ENCODE measurements at regions not wholly inside any gene's neighbourhood (a gene's known extent, or its start where the extent isn't known, plus 50 kb on each side); places are given as distances from the start of the nearest gene placed in this dataset.

DNA sequence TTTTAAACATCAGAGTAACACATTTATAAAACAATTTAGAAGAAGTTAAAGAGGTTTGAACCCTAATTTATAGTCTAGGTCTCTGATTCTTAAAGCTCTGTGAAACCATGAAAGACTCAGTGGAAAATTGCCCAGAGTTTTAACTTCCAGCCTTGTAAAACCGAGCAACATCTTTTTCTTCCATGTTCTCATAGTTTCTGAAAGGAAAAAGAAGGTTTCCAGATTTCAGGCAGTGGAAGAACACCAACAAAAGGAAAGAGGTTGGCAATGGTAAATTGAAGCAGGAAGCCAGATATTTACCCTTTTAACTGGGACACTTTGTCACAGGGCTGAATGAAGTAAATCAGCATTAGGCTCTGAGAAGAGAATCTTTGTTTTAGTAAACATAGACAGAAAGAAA is 1999.3 kb downstream of the MAT2B start:
- Mint-ChIP-seq H3K9me3 (peaks cover 8% of the 10 kb centered on the region), H3K36me3 (no peaks in the 10 kb centered on the region), H3K27me3 (no peaks in the 10 kb centered on the region), H3K27ac (no peak overlapping the region), H3K4me1 (no peaks in the 10 kb centered on the region), H3K4me3 (no peak overlapping the region)
- ATAC-seq: no peak

DNA sequence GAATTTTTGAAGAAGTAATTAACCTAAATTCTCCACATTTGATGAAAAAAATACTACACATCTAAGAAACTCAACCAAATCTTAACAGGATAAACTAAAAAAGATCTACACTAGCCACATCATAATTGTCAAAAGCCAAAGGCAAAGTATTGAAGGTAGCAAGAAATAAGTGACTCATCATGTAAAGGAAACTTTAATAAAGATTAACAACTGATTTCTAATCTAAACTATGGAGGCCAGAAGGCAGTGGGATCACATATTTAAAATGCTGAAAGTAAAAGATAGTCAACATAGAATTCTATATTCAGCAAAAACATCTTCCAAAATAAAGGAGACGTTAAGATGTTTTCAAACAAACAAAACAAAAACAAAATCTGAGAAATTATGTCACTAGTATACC is 2002.9 kb downstream of the MAT2B start:
- no peaks in the 10 kb centered on the region for H3K4me1 Mint-ChIP-seq
- H3K36me3 Mint-ChIP-seq: no peaks in the 10 kb centered on the region
- no peaks in the 10 kb centered on the region for H3K27me3 Mint-ChIP-seq
- H3K27ac Mint-ChIP-seq: no peak overlapping the region
- no peak overlapping the region for H3K4me3 Mint-ChIP-seq
- no peak for ATAC-seq
- peaks cover 8% of the 10 kb centered on the region for H3K9me3 Mint-ChIP-seq

DNA sequence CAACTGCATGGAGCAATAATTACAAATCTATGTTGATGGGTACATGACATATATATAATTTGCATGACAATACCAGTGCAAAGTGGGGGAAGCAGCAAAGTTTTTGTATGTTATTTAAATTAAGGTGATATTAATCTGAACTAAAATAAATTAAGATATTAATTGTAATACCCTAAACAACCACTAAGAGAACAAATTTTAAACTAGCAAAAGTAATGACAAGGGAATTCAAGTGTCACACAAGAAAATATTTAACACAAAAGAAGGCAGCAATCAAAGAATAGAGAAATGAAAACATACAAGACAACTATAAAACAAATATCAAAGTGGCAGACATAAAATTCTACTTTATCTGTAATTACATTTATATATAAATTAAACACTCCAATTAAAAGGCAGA is 2003.4 kb downstream of the MAT2B start:
- Mint-ChIP-seq H3K27me3 (no peaks in the 10 kb centered on the region), H3K36me3 (no peaks in the 10 kb centered on the region), H3K9me3 (peaks cover 8% of the 10 kb centered on the region), H3K4me1 (no peaks in the 10 kb centered on the region), H3K4me3 (no peak overlapping the region), H3K27ac (no peak overlapping the region)
- ATAC-seq: no peak

DNA sequence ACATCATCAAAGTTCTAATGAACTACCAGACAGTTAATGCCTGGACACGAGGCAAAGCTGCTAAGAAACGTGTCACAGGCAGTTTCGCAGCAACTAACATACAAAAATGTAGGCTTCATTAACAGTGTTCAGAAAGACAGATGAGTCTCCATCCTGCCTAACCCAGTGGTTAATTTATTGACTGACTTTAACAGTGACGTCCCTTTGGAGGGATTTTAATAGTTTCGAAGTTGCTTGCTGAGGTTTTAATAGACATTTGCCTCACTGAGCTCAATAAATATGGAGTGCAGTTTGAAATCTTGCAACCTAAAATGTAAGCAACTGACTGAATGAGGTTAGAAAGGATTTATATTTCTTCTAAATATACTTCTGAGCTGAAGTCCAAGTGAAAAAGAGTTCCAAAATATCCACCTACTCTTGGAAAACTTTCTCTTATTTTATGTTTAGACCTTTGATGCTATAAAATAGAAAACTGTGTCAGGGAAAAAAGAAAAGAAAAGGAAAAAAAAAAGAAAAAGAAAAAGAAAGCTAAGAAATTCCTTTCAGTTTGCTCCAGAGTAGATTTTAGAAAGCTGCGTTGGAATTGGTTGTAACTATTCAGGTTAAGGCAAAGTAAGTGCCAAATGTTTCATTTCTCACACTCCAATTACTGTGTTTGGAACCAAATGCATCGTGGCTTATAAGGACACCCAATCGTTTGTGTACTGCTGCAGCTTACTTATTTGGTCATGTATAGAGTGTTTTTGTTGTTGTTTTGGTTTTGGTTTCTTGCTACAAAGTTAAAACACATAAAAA is 2016.6 kb downstream of the MAT2B start:
- no peaks in the 10 kb centered on the region for H3K27me3 Mint-ChIP-seq
- H3K9me3 Mint-ChIP-seq: no peaks in the 10 kb centered on the region
- H3K36me3 Mint-ChIP-seq: no peaks in the 10 kb centered on the region
- H3K27ac Mint-ChIP-seq: no peak overlapping the region
- H3K4me3 Mint-ChIP-seq: no peak overlapping the region
- no peaks in the 10 kb centered on the region for H3K4me1 Mint-ChIP-seq
- no peak for ATAC-seq

DNA sequence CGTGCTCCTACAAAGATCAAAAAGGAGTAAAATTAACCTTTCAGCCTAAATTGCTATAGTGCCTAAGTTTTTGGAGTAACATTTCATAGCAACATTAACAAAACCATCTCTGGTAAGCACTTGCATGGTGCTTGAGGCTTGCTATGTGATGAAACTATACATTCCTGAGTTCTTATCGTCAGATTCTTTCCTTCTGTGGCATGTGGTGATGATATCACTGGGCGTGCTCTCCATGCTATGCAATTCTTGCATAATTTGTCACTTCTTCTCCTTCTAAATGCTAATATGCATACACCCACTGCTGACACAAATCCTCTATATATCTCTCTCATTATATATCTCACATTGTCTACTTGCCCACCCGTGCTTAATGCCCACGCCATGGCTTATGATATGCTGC is 2019.9 kb downstream of the MAT2B start:
- Mint-ChIP-seq H3K9me3 (peaks cover 5% of the 10 kb centered on the region), H3K36me3 (no peaks in the 10 kb centered on the region), H3K27ac (no peak overlapping the region)

DNA sequence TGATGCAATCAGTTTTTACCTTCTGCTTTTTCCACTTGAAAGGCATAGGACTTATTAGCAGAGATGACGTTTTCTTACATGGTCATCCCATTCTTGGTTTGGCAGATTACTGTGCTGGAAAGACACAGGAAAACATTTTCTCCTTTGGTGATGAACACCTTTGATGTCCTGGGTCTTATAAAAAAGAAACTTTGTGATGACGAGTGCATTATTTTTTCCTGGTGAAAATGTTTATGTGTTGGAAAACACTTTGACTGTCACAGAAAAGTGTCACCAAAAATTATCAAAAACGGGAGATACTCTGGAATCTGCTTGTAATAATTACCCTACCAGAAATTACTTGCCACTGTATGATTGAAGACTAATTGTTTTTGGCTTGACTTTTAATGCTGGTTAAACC is 2020.9 kb downstream of the MAT2B start:
- Mint-ChIP-seq H3K4me1 (no peaks in the 10 kb centered on the region), H3K27me3 (no peaks in the 10 kb centered on the region), H3K9me3 (peaks cover 6% of the 10 kb centered on the region), H3K27ac (no peak overlapping the region), H3K4me3 (no peak overlapping the region), H3K36me3 (no peaks in the 10 kb centered on the region)
- ATAC-seq: no peak

More for the DNA sequence above, 2019.9 kb downstream of the MAT2B start:
- H3K27me3 Mint-ChIP-seq: no peaks in the 10 kb centered on the region
- ATAC-seq: no peak
- H3K4me1 Mint-ChIP-seq: no peaks in the 10 kb centered on the region
- no peak overlapping the region for H3K4me3 Mint-ChIP-seq

DNA sequence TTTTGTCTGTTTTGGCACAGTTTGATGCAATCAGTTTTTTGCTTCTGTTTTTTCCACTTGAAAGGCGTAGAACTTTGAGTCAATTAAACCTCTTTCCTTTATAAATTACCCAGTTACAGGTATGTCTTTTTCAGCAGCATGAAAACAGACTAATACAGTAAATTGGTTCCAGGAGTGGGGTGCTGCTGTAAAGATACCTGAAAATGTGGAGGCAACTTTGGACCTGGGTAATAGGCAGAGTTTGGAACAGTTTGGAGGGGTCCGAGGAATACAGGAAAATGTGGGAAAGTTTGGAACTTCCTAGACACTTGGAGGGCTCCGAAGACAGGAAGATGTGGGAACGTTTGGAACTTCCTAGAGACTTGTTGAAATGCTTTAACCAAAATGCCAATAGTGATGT is 2022.2 kb downstream of the MAT2B start:
- Mint-ChIP-seq H3K36me3 (no peaks in the 10 kb centered on the region), H3K4me1 (no peaks in the 10 kb centered on the region), H3K9me3 (peaks cover 9% of the 10 kb centered on the region), H3K27ac (no peak overlapping the region), H3K4me3 (no peak overlapping the region), H3K27me3 (no peaks in the 10 kb centered on the region)
- no peak for ATAC-seq

DNA sequence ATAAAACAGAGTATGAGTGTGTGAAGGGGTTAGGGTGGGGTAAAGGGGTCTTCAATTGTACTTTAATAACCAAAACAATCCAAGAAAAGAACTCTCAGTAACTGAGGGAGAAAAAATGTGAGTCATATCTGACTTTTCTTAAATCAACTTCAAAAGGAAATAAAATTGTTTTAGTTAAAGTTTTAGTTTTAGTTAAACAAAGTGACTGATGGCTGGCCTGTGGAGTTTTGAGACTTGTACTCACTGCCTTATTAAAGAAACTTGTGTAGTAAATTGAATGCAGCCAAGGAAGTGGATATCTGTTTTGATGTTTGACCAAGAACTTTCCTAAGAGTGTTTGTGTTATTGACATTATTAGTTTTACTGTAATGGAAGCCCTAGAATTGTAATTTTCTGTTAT is 2032.6 kb downstream of the MAT2B start:
- Mint-ChIP-seq H3K4me1 (no peaks in the 10 kb centered on the region), H3K9me3 (no peaks in the 10 kb centered on the region), H3K27ac (no peak overlapping the region), H3K27me3 (no peaks in the 10 kb centered on the region), H3K4me3 (no peak overlapping the region), H3K36me3 (no peaks in the 10 kb centered on the region)
- no peak for ATAC-seq

DNA sequence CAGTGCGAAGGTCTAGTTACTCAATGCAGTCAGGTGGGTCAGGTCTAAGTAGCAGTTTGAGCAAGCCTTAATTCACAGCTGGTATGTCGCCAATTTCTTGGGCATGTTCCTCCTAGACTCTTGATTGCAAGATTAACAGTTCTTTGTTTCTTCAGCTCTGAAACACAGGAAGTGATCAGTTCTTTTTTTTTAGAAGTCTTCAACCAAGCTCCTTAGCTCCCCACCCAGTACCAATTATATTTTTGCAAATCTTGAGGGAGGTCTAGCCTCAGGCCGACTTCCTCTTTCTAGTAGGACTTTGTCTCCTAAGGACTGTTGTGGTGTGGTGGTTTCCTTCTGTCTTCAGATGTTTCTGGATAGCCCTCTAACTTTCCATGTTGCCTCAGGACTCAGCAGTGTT is 2054.2 kb downstream of the MAT2B start:
- no peak overlapping the region for H3K4me3 Mint-ChIP-seq
- H3K4me1 Mint-ChIP-seq: no peaks in the 10 kb centered on the region
- H3K36me3 Mint-ChIP-seq: no peaks in the 10 kb centered on the region
- no peak overlapping the region for H3K27ac Mint-ChIP-seq
- no peaks in the 10 kb centered on the region for H3K9me3 Mint-ChIP-seq
- no peaks in the 10 kb centered on the region for H3K27me3 Mint-ChIP-seq
- no peak for ATAC-seq

DNA sequence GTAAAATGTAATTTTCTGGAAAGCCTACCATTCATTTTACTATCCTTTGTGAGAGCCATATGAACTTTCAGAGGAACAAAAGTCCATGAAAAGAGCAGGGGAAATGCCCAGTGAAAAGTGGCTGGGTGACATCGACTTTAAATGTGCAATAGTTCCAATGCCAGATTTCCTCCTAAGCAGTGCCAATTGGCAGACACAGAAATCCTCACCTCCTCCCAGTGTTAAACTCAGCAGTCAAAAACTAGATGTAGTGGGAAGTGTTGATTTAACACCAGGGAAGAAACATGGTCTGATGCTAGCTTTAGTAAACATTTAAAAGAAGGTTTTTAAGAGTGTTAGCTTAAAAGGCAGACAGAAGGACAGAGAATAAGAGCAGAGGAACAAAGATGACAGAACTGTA is 2055.2 kb downstream of the MAT2B start:
- Mint-ChIP-seq H3K27ac (no peak overlapping the region), H3K4me1 (no peaks in the 10 kb centered on the region), H3K9me3 (no peaks in the 10 kb centered on the region), H3K4me3 (no peak overlapping the region), H3K27me3 (no peaks in the 10 kb centered on the region), H3K36me3 (no peaks in the 10 kb centered on the region)
- no peak for ATAC-seq

DNA sequence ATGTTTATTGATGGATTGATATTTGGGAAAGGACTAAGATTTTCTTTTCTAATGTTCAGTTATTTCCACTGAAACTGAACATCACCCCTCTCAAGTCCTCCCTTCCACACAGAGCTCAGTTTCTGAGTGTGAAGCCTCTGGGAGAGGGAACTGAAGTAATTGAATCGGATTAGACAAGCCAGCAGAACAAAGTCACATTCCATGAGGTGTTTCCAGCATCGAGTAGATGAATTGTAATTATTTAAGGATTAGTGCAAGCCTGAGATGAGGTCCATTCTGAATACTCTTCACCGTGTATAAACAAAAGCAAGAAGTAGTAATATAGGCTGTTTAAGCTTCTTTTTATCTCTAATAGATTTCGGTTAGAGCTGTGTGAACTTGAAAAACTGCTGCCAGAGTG is 2060.5 kb downstream of the MAT2B start:
- no peaks in the 10 kb centered on the region for H3K4me1 Mint-ChIP-seq
- no peaks in the 10 kb centered on the region for H3K27me3 Mint-ChIP-seq
- H3K4me3 Mint-ChIP-seq: no peak overlapping the region
- no peaks in the 10 kb centered on the region for H3K36me3 Mint-ChIP-seq
- H3K9me3 Mint-ChIP-seq: no peaks in the 10 kb centered on the region
- H3K27ac Mint-ChIP-seq: no peak overlapping the region
- ATAC-seq: no peak

DNA sequence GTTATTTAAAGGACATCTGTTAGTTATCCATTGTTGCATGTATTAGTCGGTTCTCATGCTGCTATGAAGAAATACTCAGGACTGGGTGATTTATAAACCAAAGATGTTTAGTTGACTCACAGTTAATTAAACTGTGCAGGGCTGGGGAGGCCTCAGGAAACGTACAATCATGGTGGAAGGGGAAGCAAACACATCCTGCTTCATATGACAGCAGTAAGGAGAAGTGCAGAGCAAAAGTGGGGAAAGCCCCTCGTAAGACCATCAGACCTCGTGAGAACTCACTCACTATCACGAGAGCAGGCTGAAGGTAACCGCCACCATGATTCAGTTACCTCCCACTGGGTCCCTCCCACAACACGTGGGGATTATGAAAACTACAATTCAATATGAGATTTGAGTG is 2064.1 kb downstream of the MAT2B start:
- ATAC-seq: no peak
- Mint-ChIP-seq H3K36me3 (no peaks in the 10 kb centered on the region), H3K27me3 (no peaks in the 10 kb centered on the region), H3K4me1 (no peaks in the 10 kb centered on the region), H3K4me3 (no peak overlapping the region), H3K9me3 (peaks cover 9% of the 10 kb centered on the region), H3K27ac (no peak overlapping the region)

DNA sequence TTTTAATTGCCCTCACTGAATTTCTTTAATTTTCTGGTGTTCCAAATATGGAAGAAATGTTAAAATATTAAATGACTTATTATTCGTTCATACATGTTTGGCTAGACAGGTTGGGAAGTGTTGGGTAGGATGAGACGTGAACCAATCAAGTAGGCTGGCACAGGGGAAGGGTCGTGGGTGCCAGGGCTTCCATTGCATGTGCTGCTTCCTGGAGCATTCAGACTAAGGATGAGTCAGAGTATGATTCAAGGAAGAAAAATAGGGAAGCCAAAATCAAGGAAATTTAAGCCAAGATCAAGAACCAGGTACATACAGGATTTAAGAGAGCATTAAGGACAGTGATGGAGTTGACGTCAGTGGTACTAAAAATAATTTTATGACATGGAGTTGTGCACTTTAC is 2068.0 kb downstream of the MAT2B start:
- Mint-ChIP-seq H3K27ac (no peak overlapping the region), H3K4me3 (no peak overlapping the region), H3K36me3 (no peaks in the 10 kb centered on the region), H3K27me3 (no peaks in the 10 kb centered on the region), H3K4me1 (no peaks in the 10 kb centered on the region), H3K9me3 (peaks cover 9% of the 10 kb centered on the region)
- no peak for ATAC-seq

DNA sequence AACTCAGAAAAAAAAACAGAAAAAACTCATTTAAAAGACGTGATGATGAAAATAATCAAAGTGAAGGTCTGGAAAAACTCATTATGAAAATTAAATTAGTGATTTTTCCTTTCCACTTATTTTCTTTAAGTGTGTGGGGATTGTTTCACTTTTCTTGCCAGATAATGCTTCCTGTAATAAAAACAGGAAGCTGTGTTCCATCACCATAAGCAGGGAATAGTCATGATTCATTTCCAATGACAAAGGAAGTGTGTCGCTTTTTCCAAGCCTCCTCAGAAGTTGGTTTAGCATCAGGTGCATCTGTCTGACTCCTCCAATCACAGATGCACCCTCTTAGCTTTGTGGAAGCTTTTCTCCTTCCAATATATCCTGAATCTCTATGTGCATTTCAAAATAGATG is 2068.7 kb downstream of the MAT2B start:
- no peaks in the 10 kb centered on the region for H3K27me3 Mint-ChIP-seq
- no peak overlapping the region for H3K27ac Mint-ChIP-seq
- no peaks in the 10 kb centered on the region for H3K4me1 Mint-ChIP-seq
- no peak overlapping the region for H3K4me3 Mint-ChIP-seq
- H3K36me3 Mint-ChIP-seq: no peaks in the 10 kb centered on the region
- no peak for ATAC-seq
- H3K9me3 Mint-ChIP-seq: peaks cover 9% of the 10 kb centered on the region

DNA sequence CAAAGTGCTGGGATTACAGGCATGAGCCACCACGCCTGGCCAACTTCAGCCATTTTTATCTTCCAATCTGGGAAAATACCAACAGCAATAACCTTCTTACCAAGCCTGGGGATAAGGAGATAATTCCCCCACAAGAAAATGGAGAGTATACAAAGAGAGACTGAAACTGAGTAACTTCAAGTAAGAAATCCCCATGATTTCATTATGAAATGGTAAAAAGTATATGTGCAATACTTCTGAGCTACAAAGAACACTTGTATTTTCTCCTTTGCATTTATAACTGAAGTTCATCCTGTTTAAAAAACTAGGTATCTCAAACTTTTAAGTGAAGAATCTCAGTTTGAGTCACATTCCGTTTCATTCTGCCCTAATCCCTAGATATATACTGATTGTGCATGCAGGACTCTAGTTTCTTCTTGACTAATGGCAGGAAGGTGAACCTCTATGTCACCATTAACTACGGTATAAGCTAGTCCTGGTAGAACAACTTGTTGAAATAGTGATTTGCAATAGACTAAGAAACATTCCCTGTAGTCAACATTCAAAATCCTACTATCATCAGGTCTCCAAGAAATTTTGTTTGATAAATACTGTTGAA is 2071.4 kb downstream of the MAT2B start:
- Mint-ChIP-seq H3K9me3 (peaks cover 5% of the 10 kb centered on the region), H3K27ac (no peak overlapping the region), H3K36me3 (no peaks in the 10 kb centered on the region), H3K4me3 (no peak overlapping the region), H3K4me1 (no peaks in the 10 kb centered on the region), H3K27me3 (no peaks in the 10 kb centered on the region)
- no peak for ATAC-seq

DNA sequence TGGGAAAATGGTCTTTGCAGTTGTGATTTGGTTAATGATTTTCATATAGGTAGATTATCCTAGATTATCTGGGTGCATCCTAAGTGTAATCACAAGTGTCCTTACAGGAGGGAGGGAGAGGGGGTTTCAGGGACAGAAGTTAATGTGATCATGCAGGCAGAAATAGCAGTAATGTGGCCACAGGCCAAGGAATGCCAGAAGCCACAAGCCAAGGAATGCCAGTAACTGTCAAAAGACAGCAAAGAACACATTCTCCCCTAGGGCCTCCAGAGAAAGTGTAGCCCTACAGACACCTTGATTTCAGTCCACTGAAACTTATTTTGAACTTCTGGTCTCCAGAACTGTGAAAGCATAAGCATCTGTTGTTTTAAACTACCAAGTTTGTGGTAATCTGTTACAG is 2074.5 kb downstream of the MAT2B start:
- Mint-ChIP-seq H3K9me3 (no peaks in the 10 kb centered on the region), H3K4me1 (no peaks in the 10 kb centered on the region), H3K27ac (no peak overlapping the region), H3K4me3 (no peak overlapping the region), H3K27me3 (no peaks in the 10 kb centered on the region), H3K36me3 (no peaks in the 10 kb centered on the region)
- no peak for ATAC-seq
